HG03457 (cell line): ENCODE measurements at regions not wholly inside any gene's neighbourhood (a gene's known extent, or its start where the extent isn't known, plus 50 kb on each side); places are given as distances from the start of the nearest gene placed in this dataset.

Source experiments
- ATAC-seq: cut with Tn5 transposase; IDR thresholded peaks from one replicate; pipeline ENCODE4 v1.9.1; 2021; ENCODE audit warnings: moderate number of reproducible peaks; ENCODE audit not compliant: unreplicated experiment

DNA sequence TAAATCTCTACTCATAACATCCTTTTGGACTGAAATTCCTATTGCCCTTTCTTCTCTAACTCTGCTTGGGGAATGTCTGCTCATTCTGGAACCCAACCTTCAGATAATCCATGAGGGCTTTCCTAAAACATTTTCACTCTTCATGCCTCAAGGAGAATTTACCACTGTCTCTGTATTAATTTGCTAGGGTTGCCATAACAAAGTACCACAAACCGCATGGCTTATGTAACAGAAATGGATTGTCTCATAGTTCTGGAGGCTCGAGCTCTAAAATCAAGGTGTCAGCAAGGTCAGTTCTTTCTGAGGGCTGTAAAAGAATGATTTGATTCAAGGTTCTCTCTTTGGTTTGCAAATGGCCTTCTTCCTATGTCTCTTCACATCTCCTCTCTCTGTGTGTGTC is 209.7 kb downstream of the LACC1 start:
- ATAC-seq: no peak

DNA sequence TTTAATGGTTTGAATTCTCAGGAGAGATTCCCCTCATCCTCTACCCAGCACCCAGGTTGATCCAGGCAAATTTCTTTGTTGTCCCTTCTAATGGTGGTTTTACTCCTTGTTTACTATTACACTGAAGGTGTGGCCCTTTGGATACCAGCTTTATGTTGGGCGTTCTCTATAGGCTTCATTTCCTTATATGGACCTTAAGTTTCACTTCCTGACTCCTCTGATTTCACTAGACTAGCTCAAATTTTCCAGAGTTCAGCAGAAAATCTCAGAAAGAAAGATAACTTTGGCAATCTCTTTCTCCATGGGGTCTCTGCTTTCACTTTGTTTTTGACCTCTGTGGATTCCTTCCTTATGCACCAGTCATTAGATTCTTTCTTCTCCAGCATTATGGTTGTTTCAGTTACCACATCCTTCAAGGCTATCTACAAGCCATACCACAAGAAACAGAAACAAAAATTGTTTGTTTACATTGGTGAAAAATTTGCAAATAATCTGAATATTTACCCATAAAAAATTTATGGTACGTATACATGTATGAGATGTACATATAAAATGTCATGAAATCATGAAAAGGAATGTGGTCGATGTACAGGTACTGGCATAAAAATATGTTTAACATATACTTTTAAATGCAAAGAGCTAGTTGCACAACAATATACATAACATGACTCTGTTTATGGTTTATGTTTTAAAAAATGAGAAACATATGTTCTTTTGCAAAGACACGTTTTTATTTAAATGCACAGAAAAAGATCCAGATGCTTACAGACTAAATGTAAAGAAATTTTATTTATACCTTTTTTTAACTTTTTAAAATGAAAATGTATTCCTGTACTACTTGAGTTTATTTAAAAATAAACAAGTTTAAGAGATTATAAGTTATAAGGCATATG is 212.6 kb downstream of the LACC1 start:
- no peak for ATAC-seq

DNA sequence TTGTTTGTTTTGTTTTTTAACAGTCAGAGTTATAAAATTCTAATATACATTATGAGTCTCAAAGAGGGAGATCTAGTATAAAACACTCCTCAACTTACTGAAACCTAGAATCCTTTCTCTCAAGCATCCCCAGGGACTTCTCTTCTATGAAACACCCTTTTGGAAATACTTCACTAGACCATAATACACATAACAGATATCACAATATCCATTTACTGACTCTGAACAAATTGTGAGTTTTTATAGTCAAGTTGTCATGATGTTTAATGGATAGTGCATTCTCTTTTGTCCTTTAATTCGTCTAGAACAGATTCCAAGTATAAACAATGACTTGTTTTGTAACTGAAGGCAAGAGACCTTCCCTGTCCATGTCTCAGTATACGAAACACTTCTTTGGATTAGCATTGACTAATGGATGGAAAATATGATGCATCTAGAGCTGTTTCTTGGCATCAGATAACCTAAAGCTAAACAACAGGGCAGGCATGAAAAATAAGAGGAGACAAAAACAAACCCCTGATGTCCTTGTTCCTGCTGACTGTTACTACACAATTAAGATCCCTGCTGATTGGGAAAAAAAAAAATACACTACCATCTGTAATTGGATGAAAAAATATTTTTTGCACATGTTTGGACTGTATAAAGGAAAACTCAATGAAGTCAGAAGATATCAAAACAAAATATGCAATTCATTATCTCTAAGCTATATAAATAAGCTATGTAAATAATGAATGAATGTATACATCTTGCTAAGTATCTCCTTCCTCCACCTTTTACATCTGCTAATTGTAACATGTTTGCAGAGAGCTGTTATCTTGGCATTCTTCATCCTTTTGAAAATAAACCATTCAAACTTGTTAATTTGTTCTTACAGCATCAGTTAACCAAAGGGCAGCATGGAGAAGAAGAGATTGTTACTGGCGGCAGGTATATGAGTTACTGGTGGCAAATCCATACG is 214.2 kb downstream of the LACC1 start:
- no peak for ATAC-seq

DNA sequence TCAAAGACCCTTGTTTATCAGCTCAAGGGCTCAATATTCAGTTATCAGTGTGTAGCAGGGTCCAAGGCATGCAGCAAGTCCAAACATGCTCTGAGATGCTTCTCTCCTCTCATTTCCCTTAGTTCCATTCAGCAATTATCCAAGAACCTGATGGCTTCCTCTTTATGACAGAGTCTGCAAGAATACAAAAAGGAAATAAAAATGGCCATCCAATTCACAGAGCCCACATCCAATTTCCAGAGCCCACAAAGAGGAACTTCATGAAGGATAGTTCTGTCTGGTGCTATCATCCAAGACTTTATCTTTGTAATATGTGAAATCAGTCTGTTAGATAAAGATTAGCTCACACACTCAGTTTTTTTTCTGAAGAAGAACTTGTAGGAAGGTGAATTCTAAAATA is 217.2 kb downstream of the LACC1 start:
- no peak for ATAC-seq

DNA sequence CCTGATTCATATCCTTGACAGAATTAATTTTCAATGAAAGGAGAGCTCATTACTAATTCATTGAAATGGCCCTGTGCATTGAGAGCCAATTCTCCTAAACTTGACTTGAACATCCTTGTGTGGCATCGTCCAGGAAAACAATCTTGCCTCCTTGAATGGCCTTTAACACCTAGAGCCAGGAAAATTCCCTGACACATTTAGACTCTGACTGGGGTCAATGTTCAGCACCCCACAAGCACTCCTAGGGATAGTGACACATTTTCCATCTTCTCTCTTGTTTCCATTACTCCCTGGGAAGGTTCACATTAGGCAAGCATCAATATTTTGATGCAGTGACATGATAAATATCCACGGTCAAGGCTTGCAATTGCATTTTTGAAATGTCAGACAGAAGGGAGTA is 218.9 kb downstream of the LACC1 start:
- no peak for ATAC-seq

DNA sequence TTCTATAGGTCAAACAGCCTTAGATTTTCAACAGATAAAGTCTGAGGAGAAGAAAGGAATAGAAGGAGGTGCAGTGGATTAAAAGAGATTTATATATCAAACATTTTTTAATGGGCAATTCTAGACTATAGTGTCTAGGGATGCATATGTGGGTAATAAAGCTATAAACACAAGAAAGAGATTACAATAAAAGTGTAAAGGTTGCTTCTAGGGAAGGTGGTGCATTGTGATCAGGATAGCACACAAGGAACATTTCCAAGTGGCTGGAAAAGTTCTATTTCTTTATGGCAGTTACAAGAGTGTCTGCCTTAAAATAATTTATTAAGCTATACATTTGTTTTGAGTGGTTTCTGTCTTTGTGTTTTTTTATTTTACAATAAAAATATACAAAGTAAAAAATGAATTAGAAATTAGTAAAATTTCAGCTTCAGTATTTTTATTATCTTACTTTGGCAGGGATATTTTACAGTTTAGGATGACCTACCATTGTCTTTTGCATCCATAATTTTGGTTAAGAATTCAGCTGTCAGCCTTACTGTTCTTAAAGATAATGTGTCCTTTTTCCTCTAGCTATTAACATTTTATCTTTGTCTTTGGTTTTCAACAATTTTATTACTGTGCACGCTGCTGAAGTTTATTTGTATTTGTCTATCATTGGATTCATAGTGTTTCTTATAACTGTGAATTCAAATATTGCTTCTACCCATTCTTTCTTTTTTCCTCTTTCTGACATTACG is 221.8 kb downstream of the LACC1 start:
- no peak for ATAC-seq

DNA sequence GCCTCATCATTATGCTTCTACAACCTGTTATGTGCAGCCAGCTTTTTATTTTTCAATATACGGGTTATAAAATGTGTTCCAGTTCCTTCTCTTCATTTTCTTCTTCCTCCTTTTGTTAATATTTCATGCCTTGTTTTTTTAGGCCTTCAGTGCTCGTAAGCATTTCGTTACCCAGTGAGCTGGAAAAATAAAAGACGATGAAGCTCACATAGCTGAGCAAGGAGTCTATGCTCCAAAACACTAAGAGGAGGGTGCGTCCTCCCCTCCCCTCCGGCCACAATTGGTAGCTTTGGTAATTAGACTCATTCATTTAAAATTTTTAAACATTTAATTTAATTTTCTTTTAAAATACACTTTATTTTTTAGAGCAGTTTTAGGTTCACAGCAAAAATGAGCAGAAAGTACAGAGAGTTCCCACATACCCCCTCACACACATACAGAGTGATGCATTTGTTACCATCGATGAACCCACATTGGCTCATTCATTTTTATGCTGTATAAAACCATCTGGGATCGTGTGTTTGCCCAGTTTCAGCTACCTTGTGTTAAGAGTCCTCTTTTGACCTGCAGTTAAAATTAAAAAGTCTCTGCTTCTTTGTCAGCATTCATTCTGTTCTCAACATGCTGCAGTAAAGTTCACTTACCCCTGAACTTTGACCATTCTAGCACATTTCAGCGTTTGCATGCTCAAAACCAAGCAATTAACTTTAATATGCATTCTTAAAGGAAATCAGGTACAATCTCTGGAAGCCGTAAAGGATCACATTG is 223.9 kb downstream of the LACC1 start:
- no peak for ATAC-seq

DNA sequence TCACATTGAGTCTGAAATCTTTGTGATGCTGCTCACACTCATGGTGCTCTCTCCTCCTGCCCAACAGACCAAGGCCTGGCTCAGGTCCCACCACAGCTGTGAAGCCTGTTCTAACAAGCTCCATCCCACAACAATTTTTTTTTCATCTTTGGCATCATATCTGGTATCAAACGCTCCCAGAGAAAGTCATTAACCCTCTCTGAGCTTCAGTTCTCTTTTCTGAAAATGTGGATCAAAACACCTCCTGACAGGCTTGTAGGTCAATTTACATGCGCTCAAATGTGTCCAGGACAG is 224.4 kb downstream of the LACC1 start:
- no peak for ATAC-seq

DNA sequence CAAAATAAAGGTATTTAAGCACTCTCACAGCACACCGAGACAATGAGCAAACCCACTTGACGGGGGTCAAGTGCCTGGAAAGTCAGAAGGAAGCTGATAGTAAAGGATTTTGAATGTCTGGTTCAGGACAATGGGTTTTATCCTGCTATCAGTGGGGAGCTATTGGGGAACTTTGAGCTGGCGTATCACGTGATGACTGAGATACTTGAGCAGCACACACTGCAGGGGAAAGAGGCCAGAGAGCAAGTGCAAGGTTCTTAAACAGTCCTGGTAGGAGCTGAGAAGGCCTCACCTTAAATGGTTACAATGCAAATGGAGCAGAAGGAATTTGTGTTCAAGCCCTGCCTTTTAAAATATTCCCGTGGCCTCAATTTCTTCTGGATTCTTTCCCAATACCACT is 225.3 kb downstream of the LACC1 start:
- no peak for ATAC-seq

DNA sequence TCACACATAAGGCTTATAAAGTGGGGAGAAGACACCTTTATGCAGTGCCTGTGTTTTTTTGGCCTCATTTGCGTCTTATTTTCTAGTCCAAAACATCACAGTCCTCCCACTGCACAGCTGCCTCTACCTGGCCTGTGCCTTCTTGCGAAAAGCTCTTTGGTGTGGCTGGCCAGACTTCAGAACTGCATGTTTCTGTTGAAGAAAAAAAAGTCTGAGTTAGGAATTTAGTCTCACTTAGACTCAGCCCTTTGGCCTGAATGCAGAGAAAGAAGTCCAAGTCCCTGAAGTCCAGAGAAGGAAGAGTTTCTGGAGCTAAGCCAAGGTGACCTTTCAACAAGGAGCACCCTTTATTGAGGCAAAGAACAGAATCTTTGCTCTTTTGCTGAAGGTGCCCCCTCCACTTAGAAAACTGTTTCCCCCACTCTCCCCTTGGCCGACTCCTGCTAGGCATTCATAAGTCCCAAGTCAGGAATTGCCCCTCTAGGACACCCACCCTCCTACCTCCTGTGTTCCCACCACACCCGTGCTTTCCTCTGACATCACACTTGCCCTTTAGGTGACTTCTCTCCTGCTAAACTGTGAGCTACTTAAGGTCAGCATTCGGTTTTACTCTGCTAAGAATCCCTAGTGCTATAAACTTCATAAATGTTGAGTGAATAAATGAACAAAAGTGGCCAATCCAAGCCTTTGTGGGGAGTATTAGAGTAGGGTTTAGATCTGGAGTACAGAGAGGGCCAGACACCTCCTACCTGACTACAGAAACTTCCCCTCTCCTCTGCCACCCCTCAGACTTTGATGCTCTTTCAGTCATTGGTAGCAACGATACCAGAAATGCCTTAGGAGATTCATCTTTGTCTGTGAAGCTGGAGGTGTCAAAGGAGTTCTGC is 226.8 kb downstream of the LACC1 start:
- no peak for ATAC-seq

DNA sequence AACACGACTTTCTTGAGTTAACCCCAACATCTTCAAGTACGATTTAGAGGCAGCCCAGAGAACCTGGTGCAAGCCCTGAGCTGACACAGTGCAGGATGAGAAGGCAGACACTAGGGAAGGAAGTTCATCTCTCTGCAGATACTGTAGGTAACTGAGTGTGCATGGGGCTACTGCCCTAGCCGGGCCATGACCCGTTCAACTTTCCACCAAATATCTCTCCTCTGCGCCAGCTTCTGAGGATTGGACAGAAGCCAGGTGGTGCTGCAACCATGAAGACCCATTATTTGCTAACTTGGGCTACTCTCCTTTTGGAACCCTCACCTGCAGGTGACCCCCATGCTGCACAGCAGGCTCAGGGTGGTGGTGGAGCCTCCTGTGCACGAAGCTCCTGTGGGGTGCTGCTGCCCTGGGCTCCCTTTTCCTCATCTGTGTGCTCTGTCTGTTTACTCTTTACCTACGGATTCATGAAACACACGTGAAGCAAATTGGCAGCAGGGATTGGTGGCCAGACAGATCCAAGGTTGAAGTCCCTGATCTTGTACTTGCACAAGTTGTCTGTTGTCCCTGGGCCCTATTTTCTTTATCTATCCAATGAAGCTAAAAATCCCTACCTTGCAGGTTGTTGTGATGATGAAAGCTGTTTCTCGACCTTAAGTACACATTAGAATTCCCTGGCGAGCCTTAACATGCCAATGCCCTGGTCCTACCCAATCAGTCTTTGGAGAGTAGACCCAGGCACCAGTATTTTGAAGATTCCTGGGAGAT is 227.8 kb downstream of the LACC1 start:
- no peak for ATAC-seq

DNA sequence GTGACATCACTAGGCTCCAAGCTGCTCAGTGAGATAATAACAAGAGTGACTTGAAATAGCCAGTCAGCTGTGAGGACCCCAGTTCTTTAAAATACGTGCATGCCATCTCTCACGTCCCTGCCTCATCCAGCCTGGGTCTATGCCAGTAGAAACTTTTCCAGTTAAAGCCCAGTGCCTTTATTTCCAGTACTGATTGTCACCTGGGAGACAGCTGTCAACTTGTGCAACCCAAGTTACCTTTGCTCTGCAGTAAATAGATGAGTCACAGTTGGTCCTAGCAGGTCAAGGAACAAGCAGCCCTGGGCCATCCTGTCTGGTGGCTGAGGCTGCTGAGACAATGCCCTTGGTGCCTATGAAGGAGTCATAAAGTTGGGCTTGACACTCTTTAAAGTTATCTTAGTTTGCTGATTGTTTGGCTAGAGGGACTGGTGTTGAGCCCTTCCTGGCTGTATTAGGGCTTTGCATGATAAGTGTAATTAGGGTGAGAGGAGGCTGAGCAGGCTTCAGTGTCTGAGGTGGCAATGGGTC is 228.7 kb downstream of the LACC1 start:
- ATAC-seq: no peak

DNA sequence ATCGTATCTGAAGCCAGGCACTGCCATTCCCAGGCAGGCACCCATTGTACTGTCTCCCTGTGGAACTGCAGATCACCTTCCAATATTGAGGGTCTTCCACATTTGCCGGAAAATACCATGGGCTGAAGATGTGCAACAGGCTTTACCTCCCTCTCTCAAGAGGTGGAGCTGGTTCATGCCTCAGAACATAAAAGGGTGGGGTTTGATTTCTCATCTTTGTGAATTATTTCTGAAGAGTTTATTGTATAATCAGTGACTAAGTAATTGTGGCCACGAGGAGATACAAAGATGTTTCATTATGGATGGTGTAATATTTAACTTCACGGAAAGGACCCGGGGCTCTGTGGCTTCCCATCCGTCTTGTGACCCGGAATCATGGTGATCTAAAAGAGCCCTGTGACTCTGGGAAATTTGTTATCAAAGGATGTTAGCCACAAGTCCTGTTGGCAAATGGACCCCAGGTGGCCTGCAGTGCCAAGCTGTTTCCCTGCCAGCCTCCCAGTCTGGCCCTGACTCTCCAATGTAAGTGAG is 230.5 kb downstream of the LACC1 start:
- no peak for ATAC-seq

DNA sequence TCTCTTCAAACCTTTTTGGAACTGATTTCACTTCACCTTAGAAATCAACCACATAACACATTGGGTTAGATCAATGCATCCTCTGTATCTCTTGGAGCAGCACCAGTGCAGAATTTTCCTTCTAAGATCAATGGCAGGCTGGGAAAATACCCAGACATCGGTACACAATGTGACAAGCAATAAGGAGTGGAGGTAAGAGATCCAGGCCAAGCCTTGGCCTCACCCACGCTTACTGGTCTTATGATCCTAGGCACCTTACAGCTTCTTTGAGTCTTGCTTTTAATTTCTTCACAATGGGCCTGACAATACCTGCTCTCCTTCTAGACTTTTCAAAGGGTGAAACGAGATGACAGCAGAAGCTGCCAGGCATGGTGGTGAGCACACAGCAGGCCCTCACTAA is 232.0 kb downstream of the LACC1 start:
- ATAC-seq: no peak

DNA sequence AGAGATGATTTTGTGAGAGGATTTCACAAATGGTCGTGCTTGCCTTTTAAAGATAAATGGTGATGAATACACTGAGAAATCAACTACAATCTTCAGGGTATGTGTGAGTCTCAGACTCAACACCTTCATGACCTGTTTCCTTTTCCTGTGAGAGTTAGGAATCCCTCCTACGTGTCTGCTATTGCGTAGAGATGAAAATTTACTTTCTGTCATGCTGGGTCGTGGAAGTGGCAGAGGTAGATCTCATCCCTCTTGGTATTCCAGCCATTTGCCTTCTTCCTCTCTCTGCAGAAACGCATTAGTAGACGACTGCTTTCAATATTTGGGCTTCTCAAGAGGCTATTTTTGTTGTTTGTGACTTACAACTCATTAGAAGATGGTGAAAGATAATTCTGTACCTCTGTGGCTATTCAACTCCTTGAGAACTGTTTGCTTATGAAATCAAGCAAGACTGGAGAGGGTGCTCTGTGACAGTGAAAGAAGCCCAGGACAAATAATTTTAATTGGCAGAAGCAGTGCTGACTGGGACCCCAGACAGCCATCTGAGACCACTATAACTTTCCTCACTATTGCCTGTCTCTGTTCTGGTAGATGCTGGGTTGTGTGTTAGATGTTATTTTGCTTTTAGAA is 233.1 kb downstream of the LACC1 start:
- ATAC-seq: no peak

DNA sequence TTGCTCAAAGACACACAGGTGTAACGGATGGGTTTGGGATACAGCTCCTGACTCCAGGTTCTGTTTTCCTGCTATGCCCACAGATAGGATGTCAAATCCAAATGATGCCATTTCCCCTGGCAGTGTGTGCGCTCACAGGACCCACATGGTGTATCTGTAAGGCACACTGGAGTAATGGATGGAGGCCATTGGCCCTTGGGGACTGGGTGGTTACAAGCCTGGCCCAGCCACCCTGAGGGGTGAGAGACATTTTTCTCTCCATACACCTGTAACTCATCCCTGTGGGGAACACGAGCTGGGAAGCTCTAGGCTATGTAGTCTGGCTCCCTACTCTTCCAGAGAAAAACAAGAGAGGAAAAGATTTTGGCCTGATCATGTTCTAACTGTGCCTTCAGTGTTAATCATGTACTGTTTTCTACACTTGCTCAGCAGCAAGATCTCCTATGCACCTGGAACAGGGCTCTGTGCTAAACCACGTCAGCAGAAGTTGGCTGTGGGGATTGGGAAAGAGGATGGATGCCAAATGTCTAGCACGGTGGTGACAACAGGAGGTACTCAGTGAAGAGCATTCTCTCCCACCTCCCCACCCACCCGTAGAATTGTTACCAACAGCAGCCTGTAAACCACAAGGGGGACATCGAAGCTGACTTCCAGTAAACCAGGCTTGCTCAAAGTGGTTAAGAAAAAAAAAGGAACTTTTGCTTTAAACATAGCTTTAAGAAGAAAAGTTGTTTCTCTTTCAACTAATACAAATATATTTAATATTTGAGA is 237.0 kb downstream of the LACC1 start:
- ATAC-seq: no peak

DNA sequence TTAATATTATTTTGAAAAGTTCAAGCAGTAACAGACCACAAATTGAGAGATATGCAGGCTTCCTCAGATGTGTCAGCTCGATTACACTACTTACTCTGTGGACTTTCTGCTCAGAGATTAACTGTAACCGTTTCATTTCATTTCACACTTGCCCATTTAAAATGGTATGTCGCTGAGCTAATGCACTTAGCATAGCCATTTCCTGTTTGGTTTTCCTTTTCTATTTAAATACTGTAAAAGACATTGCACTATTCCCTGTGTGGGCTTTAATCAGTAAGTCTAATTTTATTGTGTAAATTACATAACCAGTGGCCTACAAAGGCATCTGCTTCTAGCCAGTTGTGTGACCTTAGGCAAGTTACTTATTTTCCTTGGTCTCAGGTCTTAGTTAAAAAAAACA is 237.6 kb downstream of the LACC1 start:
- no peak for ATAC-seq
